GM12892 (cell line): ENCODE measurements at regions not wholly inside any gene's neighbourhood (a gene's known extent, or its start where the extent isn't known, plus 50 kb on each side); places are given as distances from the start of the nearest gene placed in this dataset.
"Not testable (repeated sequence)": the region's sequence is repeated elsewhere in the genome, so short reads cannot be mapped to it uniquely, and the experiment has no call there.

Experiments used
- DNase-seq: peaks from one replicate; pipeline ENCODE4 v3.0.0; 2011; ENCODE audit not compliant: insufficient read length
- FAIRE-seq: peaks from 2 replicates; lab custom pipeline; 2011; peaks lifted over from hg19 to GRCh38; lab: Jason Lieb, UNC
- POLR2A ChIP-seq: IDR thresholded peaks from 2 replicates; pipeline ENCODE4 v1.6.1; 2011; ENCODE audit warnings: low read depth, low read length, control low read depth
- POLR2AphosphoS5 ChIP-seq: IDR thresholded peaks from 2 replicates; pipeline ENCODE4 v1.6.1; 2011; ENCODE audit warnings: low read depth, low read length, control low read depth
- TAF1 ChIP-seq: IDR thresholded peaks from 2 replicates; pipeline ENCODE4 v1.6.1; 2011; ENCODE audit warnings: low read depth, mild to moderate bottlenecking, control low read depth, low read length, borderline replicate concordance

GRCh38 chr20:1754306-1754705 lies 96.7 kb upstream of the SIRPG start:
- no peak for TF ChIP-seq POLR2A
- no peak for TF ChIP-seq POLR2AphosphoS5
- TF ChIP-seq TAF1 = no peak
- DNase-seq (no peak), FAIRE-seq (no peak)

DNA sequence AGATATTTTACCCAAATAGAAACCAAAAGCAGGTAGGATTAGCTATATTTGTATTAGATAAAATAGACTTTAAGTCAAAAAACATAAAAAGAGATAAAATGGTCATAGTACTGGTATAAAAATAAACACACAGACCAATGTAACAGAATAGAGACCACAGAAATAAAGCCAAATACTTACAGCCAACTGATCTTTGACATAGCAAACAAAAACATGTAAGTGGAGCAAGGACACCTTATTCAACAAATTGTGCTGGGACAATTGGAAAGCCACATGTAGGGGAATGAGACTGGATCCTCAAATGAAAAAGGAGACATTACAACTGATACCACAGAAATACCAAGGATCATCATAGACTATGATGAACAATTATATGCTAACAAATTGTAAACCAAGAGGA lies 94.5 kb upstream of the SIRPG start:
- DNase-seq = no peak
- TF ChIP-seq POLR2AphosphoS5 (no peak), TAF1 (no peak), POLR2A (no peak)
- FAIRE-seq = no peak

GRCh38 chr20:1748777-1749176 lies 91.2 kb upstream of the SIRPG start:
- no peak for TF ChIP-seq POLR2AphosphoS5
- no peak for FAIRE-seq

GRCh38 chr20:1747953-1748577 lies 90.5 kb upstream of the SIRPG start:
- no peak for FAIRE-seq
- no peak for DNase-seq
- TF ChIP-seq POLR2A (no peak), POLR2AphosphoS5 (no peak), TAF1 (no peak)

More at GRCh38 chr20:1748777-1749176, 91.2 kb upstream of the SIRPG start:
- no peak for DNase-seq

GRCh38 chr20:1742049-1742434 lies 84.5 kb upstream of the SIRPG start:
- FAIRE-seq, DNase-seq: not testable (repeated sequence)

- DNase-seq (no peak), FAIRE-seq (no peak)
- TF ChIP-seq POLR2A (no peak), TAF1 (no peak), POLR2AphosphoS5 (no peak)
These were observed 83.9 kb upstream of the SIRPG start for GRCh38 chr20:1741309-1742048.

DNA sequence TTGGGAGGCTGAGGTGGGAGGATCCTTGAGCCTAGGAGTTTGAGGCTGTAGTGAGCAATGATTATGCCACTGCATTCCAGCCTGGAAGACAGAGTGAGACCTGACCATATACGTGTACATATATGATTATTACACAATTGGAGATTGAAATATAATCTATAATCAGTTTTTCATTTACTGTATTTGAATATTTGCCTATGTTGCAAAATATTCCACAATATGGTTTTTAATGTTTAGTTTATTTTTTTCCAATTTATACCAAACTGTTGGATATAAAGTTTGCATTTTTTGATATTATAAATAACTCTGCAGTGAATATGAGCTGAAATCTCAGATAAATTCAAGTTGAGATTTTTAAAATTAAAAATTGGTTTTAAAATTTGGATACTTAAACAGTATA lies 79.6 kb upstream of the SIRPG start:
- FAIRE-seq (no peak), DNase-seq (no peak)
- TF ChIP-seq POLR2AphosphoS5 (no peak), TAF1 (no peak), POLR2A (no peak)

GRCh38 chr20:1735417-1736089 lies 78.0 kb upstream of the SIRPG start:
- DNase-seq (no peak), FAIRE-seq (no peak)
- TF ChIP-seq TAF1 (no peak), POLR2AphosphoS5 (no peak), POLR2A (no peak)

DNA sequence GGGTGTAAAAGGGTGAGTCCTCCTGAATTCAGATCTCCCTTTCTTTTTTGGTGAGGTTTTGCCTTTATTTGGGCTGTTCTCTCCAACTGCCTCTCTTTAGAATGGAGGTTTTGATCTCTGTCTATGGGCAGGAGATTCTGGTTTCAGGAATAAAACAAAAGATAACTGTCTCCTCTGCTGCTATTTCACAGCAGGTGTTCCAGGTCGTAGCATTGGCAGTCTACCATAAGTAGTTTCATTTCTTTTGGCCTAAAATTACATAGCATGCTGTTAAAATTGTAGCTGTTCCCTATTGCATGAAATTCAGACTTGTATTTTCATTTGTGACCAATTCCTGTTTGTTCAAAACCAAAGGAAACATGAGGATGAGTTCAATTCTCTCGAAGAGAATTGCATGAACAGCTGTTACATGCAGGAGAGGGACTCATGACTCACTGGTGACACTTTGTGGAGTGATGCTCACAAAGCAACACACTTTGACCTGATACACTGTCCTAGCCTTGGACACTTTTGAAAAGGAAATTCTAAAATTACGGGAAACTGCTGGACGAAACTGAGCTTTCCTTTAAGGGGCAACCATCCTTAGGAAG lies 76.8 kb upstream of the SIRPG start:
- DNase-seq = no peak
- FAIRE-seq = peak; percentile 56
- TF ChIP-seq TAF1 (no peak), POLR2AphosphoS5 (no peak), POLR2A (no peak)

DNA sequence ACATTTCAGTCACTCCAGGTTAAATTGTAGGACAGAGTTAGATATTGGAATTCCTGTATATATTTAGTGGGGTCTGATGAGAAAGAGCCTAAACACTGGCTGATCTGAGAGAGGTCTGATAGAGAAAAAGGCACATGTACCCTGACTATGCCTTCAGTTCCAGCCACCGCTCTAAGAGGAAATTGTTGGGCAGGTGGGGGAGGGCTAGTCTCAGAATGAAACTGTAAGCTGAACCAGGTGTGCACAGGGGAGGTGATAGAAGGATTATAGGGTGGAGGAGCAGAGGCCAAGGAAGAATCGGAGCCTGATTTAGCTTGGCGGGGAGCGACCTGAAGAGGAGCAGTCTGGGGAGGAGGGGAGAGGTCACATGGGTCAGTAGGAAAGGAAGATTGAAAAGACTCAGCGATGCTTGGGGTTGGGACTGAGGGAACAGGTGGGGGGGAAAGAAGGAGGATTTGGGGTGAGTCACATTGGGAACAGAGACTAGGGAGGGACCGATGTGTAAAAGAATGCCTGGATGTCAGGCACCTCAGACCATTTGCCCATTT lies 74.3 kb upstream of the SIRPG start:
- DNase-seq, FAIRE-seq: not testable (repeated sequence)

DNA sequence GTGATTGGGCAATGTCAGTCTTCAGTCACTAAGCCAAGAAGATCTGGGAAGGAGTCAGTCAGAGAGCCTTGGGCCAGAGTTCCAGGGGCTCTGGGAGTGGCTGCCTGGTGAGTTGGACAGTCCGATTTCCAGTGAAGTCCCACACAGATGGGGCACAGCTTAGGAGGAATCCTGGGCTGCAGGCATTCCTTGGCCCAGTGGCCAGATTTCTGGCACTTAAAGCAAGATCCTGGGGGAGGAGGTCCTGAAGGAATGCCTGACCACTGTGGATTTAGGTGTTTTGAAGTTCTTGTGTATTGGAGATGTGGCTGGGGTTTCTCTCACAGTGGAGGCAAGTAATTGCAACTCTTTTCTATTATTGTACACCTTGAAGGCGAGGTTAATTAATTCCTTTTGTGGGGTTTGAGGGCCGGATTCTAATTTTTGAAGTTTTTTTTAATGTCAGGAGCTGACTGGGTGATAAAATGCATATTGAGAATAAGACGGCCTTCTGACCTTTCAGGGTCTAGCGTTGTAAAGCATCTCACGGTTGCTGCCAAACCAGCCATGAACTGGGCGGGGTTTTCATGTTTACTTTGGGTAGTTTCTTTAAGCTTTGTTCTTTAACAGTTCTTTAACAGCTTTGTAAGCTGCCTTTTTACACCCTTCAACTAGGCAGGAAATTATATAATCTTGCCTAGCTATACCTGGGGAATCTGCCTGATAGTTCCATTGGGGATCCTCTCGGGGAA lies 73.6 kb upstream of the SIRPG start:
- DNase-seq, FAIRE-seq: not testable (repeated sequence)

GRCh38 chr20:1727303-1727702 lies 69.7 kb upstream of the SIRPG start:
- not testable (repeated sequence) for FAIRE-seq, DNase-seq
